ENCODE measurements at regions not wholly inside any gene's neighbourhood (a gene's known extent, or its start where the extent isn't known, plus 50 kb on each side); places are given as distances from the start of the nearest gene placed in this dataset.

DNA sequence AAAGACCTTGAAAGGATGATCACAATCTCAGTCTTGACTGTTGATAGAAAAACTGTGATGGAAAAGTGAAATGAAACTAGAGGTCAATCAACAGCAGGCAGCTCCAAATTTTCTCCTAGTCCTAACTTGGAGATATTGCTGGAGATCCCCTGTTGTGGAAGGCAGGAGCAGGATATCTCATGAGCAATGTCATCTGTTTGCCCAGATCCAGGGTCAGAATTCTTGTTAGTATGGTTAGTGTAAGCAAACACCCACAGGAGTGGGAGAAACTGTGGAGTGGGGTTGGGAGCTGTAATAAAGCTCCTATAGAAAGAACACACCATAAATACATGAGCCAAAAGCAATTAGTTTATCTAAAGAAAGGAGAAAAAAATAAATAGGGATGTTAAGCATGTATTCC, 169.0 kb downstream of the AKR1D1 start:
- Histone ChIP-seq H3F3A (ENCODE audit: low read depth) (no peaks in the 10 kb centered on the region), H3K9ac (ENCODE audit: low read depth, low read length, poor library complexity, severe bottlenecking) (no peak overlapping the region), H3K27me3 (ENCODE audit: insufficient read depth, low read length, poor library complexity, severe bottlenecking) (no peaks in the 10 kb centered on the region), H3K4me3 (ENCODE audit: low read length, poor library complexity, severe bottlenecking) (no peak overlapping the region), H2AFZ (ENCODE audit: low read length) (no peak overlapping the region), H4K20me1 (ENCODE audit: insufficient read depth, low read length, poor library complexity, severe bottlenecking) (no peaks in the 10 kb centered on the region), H3K79me2 (ENCODE audit: insufficient read depth, low read length) (no peaks in the 10 kb centered on the region), H3K9me3 (ENCODE audit: insufficient read depth, low read depth, low read length) (no peaks in the 10 kb centered on the region), H3K36me3 (ENCODE audit: insufficient read depth, low read length) (no peaks in the 10 kb centered on the region), H3K9me2 (replicated peaks; ENCODE audit: low read depth, low read length) (no peaks in the 10 kb centered on the region), H3K4me1 (ENCODE audit: insufficient read depth, low read length, poor library complexity, severe bottlenecking) (no peaks in the 10 kb centered on the region), H3K4me2 (ENCODE audit: low read depth, low read length, poor library complexity, severe bottlenecking) (no peak overlapping the region)
- no peak for TF ChIP-seq EZH2phosphoT487 (IDR thresholded peaks at IDR 0.05; ENCODE audit: borderline replicate concordance)
- no peak for TF ChIP-seq CTCF (conservative IDR thresholded peaks at IDR 0.05; ENCODE audit: low read length)

DNA sequence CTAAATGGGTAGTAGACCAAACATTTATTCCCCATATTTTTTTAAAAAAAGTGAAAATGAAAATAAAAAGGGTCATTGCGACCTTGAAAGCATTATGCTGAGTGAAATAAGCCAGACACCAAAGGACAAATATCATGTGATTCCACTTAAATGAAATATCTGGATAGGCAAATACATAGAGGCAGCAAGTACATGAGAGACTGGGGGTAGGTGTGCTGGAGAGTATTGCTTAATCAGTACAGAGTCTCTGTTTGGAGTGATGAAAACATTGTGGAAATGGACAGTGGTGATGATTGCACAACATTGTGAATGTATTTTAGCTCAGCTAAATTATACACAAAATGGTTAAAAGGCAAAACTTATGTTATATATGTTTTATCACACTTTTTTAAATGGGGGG, 169.4 kb downstream of the AKR1D1 start:
- H3K27me3 ChIP-seq (ENCODE audit: insufficient read depth, low read length, poor library complexity, severe bottlenecking), result no peaks in the 10 kb centered on the region
- H4K20me1 ChIP-seq (ENCODE audit: insufficient read depth, low read length, poor library complexity, severe bottlenecking), result no peaks in the 10 kb centered on the region
- no peaks in the 10 kb centered on the region for H3K9me3 ChIP-seq (ENCODE audit: insufficient read depth, low read depth, low read length)
- TF ChIP-seq EZH2phosphoT487 (IDR thresholded peaks at IDR 0.05; ENCODE audit: borderline replicate concordance) (no peak), CTCF (conservative IDR thresholded peaks at IDR 0.05; ENCODE audit: low read length) (no peak)
- no peaks in the 10 kb centered on the region for H3K36me3 ChIP-seq (ENCODE audit: insufficient read depth, low read length)
- H3K79me2 ChIP-seq (ENCODE audit: insufficient read depth, low read length), result no peaks in the 10 kb centered on the region
- H3K9ac ChIP-seq (ENCODE audit: low read depth, low read length, poor library complexity, severe bottlenecking), result no peak overlapping the region
- no peak overlapping the region for H3K4me2 ChIP-seq (ENCODE audit: low read depth, low read length, poor library complexity, severe bottlenecking)
- H3K4me1 ChIP-seq (ENCODE audit: insufficient read depth, low read length, poor library complexity, severe bottlenecking), result no peaks in the 10 kb centered on the region
- H3K4me3 ChIP-seq (ENCODE audit: low read length, poor library complexity, severe bottlenecking), result no peak overlapping the region
- H3F3A ChIP-seq (ENCODE audit: low read depth), result no peaks in the 10 kb centered on the region
- no peak overlapping the region for H2AFZ ChIP-seq (ENCODE audit: low read length)
- no peaks in the 10 kb centered on the region for H3K9me2 ChIP-seq (replicated peaks; ENCODE audit: low read depth, low read length)

DNA sequence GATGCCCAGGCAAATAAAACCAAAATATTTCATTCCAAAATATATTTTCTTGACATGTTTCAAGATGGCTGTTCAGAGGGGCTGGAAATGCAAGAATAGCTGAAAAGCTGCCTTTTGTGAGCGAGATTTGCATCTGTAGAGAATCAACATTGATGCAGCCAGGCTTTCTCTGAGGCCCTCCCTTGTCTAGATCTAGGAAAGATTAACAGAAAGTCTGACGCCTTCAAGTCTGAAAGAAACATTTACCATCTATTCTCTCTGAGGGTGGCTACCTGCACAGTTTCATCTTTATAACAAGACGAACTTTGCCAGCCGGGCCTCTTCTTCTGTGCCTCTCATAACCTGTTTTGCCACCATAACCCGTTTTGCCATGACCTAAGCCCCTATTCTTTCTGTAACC, 170.2 kb downstream of the AKR1D1 start:
- H2AFZ ChIP-seq (ENCODE audit: low read length), result no peak overlapping the region
- H3K9me2 ChIP-seq (replicated peaks; ENCODE audit: low read depth, low read length), result no peaks in the 10 kb centered on the region
- no peaks in the 10 kb centered on the region for H3F3A ChIP-seq (ENCODE audit: low read depth)
- no peaks in the 10 kb centered on the region for H3K36me3 ChIP-seq (ENCODE audit: insufficient read depth, low read length)
- no peaks in the 10 kb centered on the region for H3K27me3 ChIP-seq (ENCODE audit: insufficient read depth, low read length, poor library complexity, severe bottlenecking)
- H3K4me2 ChIP-seq (ENCODE audit: low read depth, low read length, poor library complexity, severe bottlenecking), result no peak overlapping the region
- H3K9me3 ChIP-seq (ENCODE audit: insufficient read depth, low read depth, low read length), result no peaks in the 10 kb centered on the region
- no peaks in the 10 kb centered on the region for H3K79me2 ChIP-seq (ENCODE audit: insufficient read depth, low read length)
- H3K4me1 ChIP-seq (ENCODE audit: insufficient read depth, low read length, poor library complexity, severe bottlenecking), result no peaks in the 10 kb centered on the region
- no peaks in the 10 kb centered on the region for H4K20me1 ChIP-seq (ENCODE audit: insufficient read depth, low read length, poor library complexity, severe bottlenecking)
- no peak overlapping the region for H3K9ac ChIP-seq (ENCODE audit: low read depth, low read length, poor library complexity, severe bottlenecking)
- no peak overlapping the region for H3K4me3 ChIP-seq (ENCODE audit: low read length, poor library complexity, severe bottlenecking)
- TF ChIP-seq CTCF (conservative IDR thresholded peaks at IDR 0.05; ENCODE audit: low read length) (no peak), EZH2phosphoT487 (IDR thresholded peaks at IDR 0.05; ENCODE audit: borderline replicate concordance) (no peak)
